ENCODE measurements at regions not wholly inside any gene's neighbourhood (a gene's known extent, or its start where the extent isn't known, plus 50 kb on each side); places are given as distances from the start of the nearest gene placed in this dataset.

- H3K4me1 ChIP-seq: no peaks in the 10 kb centered on the region
- intact Hi-C loops (cut with DNase I; ENCODE audit: low total_unique reads): no loop called here
- no peak overlapping the region for H3K27ac ChIP-seq
- no peak overlapping the region for H3K4me3 ChIP-seq
- no peaks in the 10 kb centered on the region for H3K27me3 ChIP-seq
- no peak for DNase-seq
- no peak for TF ChIP-seq POLR2A (IDR thresholded peaks at IDR 0.05)
- TF ChIP-seq CTCF (IDR thresholded peaks at IDR 0.05): no peak
- no peaks in the 10 kb centered on the region for H3K36me3 ChIP-seq
- H3K9me3 ChIP-seq: no peaks in the 10 kb centered on the region
Measured at GRCh38 chr6:112877134-112878100, 530.3 kb downstream of the RFPL4B start.

GRCh38 chr6:112879920-112880413 is 532.8 kb downstream of the RFPL4B start:
- no peak for TF ChIP-seq POLR2A (IDR thresholded peaks at IDR 0.05)
- Histone ChIP-seq H3K27ac (no peak overlapping the region), H3K9me3 (no peaks in the 10 kb centered on the region), H3K4me3 (no peak overlapping the region), H3K27me3 (no peaks in the 10 kb centered on the region), H3K36me3 (no peaks in the 10 kb centered on the region), H3K4me1 (no peaks in the 10 kb centered on the region)
- intact Hi-C loops (cut with DNase I; ENCODE audit: low total_unique reads): no loop called here
- no peak for DNase-seq

- TF ChIP-seq POLR2A (IDR thresholded peaks at IDR 0.05): no peak
- no peak for TF ChIP-seq CTCF (IDR thresholded peaks at IDR 0.05)
- Histone ChIP-seq H3K36me3 (no peaks in the 10 kb centered on the region), H3K27ac (no peak overlapping the region), H3K27me3 (no peaks in the 10 kb centered on the region), H3K4me3 (no peak overlapping the region), H3K4me1 (no peaks in the 10 kb centered on the region), H3K9me3 (no peaks in the 10 kb centered on the region)
- intact Hi-C loops (cut with DNase I; ENCODE audit: low total_unique reads): no loop called here
- no peak for DNase-seq
Measured at GRCh38 chr6:112881027-112881426, 533.9 kb downstream of the RFPL4B start.

GRCh38 chr6:112881828-112882780 is 535.0 kb downstream of the RFPL4B start:
- Histone ChIP-seq H3K4me1 (no peaks in the 10 kb centered on the region), H3K4me3 (no peak overlapping the region), H3K27ac (no peak overlapping the region), H3K9me3 (no peaks in the 10 kb centered on the region), H3K27me3 (no peaks in the 10 kb centered on the region), H3K36me3 (no peaks in the 10 kb centered on the region)
- no peak for DNase-seq
- TF ChIP-seq CTCF (IDR thresholded peaks at IDR 0.05) (no peak), POLR2A (IDR thresholded peaks at IDR 0.05) (no peak)
- intact Hi-C loops (cut with DNase I; ENCODE audit: low total_unique reads): no loop called here

- Histone ChIP-seq H3K4me3 (no peak overlapping the region), H3K27me3 (no peaks in the 10 kb centered on the region), H3K27ac (no peak overlapping the region), H3K4me1 (no peaks in the 10 kb centered on the region), H3K36me3 (no peaks in the 10 kb centered on the region), H3K9me3 (no peaks in the 10 kb centered on the region)
- no peak for DNase-seq
- no peak for TF ChIP-seq POLR2A (IDR thresholded peaks at IDR 0.05)
- TF ChIP-seq CTCF (IDR thresholded peaks at IDR 0.05): no peak
- intact Hi-C loops (cut with DNase I; ENCODE audit: low total_unique reads): no loop called here
Measured at GRCh38 chr6:112883095-112883494, 536.0 kb downstream of the RFPL4B start.
